Stimulated activated CD4-positive, alpha-beta T cell treated with anti-CD3 and anti-CD28 coated beads, Interleukin-12 subunit alpha, Interleukin-12 subunit beta, amount 100 ng/mL, for 24 hours (primary cell): ENCODE measurements at regions not wholly inside any gene's neighbourhood (a gene's known extent, or its start where the extent isn't known, plus 50 kb on each side); places are given as distances from the start of the nearest gene placed in this dataset.
"Not testable (repeated sequence)": the region's sequence is repeated elsewhere in the genome, so short reads cannot be mapped to it uniquely, and the experiment has no call there.

ENCODE experiments used
- DNase-seq, 2 experiments: peaks; one replicate each; pipeline ENCODE4 v3.0.0-alpha.2; 2020; ENCODE audit warnings: low read depth in 2 of 2

DNA sequence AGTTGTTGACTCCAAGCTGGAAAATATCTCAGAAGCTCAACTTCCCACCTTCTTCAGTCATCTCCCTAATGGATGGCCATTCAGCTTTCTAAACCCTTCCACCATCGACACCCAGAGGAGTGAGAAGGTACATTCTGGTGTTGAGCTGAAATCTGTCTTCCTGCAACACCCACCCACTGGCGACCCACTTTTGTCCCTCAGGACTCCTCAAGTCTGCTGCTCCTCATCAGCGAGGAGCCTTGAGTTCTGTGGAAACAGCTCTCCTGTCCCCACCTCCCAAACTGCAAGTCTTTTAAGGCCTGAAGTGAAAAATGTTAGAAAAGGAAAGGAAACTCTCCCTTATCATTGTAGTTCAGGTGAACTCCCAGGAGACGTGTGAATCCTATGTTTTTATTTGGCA lies 111.5 kb upstream of the HAND1 start:
- DNase-seq = no peak

DNA sequence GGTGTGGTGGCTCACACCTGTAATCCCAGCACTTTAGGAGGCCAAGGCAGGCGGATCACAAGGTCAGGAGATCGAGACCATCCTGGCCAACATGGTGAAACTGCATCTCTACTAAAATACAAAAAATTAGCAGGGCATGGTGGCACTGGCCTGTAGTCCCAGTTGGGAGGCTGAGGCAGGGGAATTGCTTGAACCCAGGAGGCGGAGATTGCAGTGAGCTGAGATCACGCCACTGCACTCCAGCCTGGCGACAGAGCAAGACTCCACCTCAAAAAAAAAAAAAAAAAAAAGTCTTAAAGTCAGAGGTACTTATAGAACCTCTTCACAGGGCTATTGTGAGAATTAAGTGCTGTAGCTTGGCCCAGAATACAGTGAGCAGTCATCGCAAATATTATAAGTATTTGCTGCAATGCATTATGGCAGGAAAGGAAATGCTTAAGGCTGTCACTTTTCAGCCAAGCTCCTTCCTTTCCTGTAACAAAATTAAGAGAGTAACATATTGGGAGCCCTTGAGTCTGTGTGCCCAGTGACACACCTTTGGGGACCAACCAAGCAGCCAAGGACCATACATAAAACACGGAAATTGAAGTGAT lies 110.9 kb upstream of the HAND1 start:
- not testable (repeated sequence) for DNase-seq

DNA sequence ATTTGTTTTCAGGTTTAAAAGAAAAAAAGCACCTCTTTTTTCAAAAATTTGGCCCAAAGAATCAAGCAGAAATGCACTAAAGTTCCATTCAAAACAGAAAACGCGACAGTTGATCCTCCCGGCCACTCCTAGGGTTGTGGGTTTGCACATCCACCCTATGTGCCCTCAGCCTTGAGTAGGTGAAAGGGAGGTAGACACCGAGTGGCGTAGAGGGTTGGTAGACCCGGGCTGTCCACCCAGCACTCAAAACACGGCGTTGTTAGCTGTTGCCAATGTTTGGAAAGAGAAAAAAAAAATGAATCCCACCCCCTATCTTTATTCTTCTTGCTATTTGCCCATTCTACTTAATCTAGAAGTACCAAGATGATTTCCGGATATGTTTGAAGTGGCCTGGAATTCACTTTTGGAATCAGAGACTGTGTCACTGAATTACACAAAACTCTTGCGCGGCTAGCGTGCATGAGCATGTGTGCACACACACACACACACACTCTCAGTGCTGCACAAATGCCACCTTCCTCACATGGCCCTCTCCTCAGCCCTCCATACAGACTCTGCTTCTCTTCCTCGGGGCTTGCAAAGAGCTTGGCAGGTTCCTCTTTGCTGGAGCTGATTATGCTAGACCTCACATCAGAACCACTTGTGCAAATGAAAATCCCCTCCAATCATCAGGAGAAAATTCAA lies 110.2 kb upstream of the HAND1 start:
- no peak for DNase-seq

DNA sequence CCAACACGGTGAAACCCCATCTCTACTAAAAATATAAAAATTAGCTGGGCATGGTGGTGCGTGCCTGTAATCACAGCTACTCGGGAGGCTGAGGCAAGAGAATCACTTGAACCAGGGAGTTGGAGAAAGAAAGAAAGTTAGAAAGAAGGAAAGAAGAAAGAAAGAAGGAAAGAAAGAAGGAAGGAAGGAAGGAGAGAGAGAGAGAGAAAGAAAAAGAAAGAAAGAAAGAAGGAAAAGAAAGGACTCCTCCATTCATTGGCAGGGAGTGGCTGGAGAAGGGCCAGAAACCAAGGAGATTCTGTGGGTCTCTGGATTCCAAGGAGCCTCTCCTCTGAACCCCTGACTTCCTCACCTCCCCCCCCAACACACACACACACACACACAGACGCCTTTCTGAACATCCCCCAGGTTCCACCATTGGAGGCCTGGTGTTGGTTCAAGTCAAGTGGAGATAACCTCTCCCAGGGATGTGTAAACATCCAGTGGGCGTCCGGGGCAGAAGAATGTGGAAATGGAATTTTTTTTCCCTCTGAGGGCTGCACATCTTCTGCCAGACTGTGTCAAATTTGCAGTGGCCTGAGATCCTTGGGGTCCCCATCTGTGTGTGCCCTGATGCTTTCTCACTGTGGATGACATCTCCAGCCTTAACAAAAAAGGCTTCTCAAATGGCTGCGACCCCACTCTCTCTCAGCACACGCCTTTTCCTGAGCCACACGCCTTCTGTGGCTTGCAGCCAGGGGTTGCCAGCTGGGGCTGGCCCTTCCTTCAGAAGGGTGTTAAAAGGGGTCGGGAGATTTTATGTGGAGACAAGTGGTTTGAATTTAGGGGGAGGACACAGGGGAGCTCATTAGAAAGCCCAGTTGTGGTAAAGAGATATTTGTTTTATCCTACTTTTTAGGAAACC lies 109.3 kb upstream of the HAND1 start:
- DNase-seq = no peak

DNA sequence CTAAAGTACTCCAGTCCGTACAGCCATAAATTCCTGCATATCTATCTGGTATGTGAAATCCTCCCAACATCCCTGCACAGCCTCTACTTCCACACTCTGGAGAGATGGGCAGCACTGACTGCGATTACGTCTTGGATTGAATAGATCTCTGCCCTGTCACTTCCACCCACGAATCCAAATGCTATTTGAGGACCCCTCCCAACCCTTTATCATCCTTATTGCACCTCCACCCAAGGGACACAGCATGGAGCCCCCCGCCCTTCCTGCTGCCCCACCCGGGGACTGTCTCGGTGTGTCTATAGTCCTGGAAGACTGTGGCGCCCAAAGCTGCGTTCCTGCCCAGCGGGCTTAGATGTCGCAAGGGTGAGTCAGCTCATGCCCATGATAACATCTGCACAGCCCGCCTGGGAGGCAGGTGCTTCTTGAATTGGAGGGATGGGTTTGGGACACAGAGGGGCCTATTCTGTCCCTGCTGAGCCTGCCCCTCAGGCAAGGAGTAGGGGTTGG lies 105.7 kb upstream of the HAND1 start:
- DNase-seq = no peak

DNA sequence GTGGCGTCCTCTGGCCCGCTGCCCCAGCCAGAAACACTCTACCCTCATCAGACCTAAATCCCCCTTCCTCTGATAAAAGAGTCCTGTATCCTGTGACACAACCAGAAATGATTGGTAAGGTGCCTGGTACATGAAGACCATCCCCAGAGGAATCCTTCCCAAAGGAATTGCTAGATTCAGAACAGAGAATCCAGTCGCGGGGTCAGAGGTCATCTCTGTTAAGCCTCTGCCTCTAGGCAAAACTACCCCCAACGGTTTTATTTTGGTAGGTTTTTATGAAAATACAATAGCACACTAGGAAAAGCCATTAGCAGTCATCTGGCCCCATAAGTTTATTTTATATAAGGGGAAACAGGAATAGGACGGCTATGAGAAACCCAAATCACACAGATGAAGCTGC lies 102.4 kb upstream of the HAND1 start:
- DNase-seq = no peak

DNA sequence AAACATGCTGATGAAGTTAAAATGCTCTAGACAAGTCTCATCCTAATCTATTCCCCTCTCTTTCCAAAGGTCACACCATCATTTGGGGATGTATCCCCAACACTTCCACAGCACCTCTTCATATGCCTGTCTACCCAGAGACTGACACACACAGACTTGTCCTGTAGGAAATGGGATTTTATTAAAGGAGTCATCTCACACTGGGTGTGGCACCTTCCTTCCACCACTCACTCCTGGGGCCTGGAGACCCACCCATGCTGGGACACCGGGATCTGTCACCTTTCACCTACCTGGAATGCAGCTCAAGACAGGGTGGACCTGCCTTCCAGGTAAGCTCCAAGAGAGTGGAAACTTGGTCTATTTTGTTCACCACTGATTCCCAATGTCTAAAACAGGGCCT lies 99.4 kb upstream of the HAND1 start:
- DNase-seq = no peak

DNA sequence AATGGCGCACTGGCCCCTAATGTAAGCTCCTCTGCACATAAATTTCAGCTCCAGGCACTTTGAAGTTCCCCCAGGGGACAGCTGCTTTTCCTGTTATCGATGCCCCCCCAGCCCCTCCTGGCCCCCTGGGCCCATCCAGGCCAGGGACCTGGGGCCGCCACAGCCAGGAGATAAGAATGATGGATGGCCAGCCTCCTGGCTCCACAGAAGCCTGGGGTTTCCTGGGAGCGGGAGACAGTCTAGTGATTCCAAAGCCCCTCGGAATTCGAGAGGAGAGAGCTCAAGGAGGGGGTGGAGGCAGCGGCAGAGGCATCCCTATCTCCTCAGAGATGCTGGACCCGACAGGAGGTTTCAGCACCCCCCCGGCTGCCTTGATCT lies 98.4 kb upstream of the HAND1 start:
- DNase-seq = no peak

DNA sequence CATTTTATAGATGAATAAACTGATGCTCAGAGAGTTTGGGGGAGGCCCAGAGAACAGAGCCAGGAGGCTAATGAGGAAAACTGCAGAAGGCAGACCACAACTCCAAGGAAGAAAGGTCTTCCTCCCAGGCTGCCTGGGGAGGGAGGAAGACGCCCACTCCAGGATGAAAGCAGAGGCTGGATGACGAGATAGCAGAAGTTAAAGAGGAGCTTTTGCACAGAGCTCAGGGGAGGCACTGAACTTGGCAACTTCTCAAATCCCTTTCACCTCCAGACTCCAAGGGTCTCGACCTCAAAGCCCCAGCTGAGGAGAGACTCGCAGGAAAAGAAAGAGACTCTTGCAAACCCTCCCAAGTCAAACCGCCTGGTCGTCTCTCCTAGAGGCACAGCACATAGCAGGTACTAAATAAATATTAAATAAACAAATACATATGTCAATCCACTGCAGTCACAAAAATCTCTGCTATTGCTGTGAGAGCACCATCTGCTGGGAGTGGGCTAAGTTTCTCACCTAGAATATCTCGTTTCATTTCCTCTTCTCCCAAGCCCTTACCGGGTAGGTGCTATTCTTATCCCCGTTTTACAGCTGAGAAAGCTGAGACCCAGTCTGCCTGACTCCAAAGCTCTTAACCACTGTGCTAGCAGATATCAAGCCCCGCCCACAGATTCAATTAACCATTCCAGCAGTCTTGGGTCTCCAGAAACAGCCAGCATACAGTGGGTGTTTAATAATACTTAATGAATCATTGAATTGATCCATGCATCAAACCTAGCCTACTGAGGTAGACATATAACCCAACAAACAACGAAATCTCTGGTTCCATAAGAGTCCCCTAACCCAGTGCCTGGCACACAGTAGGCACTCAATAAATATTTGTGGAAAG lies 97.8 kb upstream of the HAND1 start:
- DNase-seq = no peak

DNA sequence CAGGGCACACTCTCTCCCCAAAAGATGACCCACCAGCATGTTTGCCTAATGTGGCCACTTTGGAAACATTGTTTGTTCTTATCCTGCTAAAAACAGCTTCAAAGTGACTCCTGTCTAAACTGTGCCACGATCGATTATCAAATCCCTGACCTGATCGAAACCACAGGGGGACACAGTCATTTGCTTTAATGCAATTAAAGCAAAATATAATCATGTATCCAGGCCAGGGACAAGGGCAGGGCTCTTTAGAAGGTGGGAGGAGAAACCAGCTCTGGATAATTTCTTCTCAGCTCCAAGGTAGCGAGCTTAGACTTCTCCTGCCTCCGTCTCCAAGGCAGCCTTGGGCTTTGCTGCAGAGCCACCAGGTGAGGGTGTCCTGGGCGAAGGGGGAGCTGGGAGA lies 95.0 kb upstream of the HAND1 start:
- no peak for DNase-seq

DNA sequence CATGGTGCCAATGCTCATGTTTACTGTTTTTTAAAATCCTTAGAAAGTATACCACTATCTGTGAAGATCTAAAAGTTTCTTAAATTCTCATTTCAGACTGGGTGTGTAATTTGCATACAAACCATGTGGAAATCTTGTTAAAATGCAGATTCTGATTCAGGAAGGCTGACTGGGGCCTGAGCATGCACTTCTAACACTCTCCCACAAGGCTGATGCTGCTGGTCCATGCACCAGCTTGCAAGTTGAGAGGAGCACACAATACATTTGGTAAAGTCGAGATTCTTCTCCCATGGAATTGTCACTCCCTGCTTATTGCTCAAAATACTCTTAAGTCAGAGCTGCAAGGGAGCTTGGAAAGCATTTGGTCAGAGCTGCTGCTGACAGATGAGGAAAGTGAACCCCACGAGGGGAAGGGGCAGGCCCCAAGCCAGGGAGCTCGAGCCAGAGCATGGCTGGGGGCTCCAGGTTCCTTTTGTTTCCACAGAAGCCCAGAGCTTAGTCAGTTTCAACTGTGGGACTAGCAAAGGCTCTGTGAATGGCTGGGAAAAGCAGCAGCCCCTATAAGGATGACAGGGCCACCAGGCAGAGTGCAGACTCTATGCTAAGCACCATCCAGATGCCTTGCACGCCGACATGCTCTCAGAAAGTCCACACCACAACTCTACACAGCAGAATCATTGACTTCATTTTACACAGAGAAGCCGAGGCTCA lies 93.5 kb upstream of the HAND1 start:
- no peak for DNase-seq

DNA sequence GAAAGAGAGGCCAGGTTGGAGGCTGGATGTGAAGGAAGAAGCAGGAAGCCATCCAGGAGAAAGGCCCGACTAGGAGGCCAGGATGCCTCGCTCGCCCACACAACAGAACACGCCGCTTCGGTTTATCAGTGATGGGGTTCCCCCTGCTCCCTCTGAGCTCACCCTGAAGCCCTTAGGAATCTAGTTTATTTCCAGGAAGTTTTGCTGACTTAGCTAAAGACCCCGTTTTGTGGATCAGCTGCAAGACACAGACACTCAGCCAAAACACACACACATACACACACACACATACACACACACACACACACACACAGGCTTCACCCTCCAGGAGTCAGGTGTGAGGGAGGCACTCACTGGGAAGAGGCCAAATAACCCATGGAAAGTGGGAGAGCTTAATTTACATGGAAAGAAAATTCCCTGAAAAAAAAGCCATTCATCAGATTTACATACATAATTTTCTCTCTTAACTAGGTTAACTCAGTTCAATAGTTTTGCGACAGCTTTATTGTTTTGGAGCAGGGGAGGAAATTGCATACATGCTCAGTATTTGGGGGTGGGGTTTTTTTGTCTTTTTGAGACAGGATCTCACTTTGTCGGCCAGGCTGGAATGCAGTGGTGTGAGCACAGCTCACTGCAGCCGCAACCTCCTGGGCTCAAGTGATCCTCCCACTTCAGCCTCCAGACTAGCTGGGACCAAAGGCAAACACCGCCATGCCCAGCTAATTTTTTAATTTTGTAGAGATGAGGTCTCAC lies 92.7 kb upstream of the HAND1 start:
- no peak for DNase-seq

DNA sequence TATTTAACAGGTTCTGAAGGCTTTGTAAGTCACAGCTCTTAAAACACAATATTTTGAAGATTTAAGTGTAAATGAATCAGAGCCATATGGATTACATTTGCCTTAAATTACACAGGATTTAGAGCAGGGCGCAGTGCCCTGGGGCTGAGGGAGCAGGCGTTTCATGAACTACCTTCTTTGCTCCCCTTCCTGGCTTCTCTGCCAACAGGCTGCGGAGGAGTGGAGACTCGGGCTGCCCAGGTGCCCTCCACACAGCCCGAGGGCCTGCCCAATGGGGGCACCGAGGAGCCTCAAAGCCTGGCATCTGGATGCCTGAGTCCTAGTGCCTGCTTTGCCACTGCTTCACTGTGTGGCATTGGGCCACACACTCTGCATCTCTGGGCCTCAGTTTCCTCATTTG lies 90.6 kb upstream of the HAND1 start:
- DNase-seq = no peak

DNA sequence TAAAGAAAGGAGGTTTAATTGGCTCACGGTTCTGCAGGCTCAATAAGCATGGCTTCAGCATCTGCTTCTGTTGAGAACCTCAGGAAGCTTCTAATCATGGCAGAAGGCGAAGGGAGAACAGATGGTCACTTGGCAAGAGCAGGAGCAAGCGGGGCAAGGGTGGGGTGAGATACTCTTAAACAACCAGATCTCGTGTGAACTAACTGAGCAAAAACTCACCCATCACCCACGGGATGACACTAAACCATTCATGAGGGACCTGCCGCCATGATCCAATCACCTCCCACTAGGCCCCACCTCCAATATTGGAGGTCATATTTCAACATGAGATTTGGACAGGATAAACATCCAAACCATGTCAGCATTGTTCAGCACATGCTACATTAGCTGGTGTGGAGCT lies 89.1 kb upstream of the HAND1 start:
- DNase-seq = no peak

DNA sequence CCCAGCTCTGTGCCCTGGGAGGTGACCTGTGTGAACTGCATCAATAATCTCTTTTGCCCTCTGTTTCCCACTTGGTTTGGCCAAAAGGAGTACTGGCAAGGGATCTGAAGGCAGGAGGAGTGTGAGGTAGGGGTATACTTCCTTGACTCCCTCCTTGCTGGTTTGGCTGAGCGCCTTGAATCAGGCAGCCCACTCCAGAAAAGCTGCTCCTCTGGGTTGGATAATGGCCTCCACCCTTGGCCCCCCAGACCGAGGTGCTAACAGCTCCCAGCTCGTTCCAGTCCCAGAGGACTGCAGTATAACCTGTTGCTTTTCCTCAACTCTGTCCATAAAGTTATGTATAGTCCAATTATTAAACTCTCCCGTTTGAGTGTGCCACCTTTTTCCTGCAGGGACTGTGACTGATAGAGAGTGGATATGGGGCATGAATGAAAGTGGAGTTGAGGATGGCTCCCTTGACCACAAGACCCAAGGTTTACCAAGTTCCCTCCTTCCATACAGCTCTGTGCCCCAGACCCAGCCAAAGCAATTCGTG lies 88.2 kb upstream of the HAND1 start:
- no peak for DNase-seq

DNA sequence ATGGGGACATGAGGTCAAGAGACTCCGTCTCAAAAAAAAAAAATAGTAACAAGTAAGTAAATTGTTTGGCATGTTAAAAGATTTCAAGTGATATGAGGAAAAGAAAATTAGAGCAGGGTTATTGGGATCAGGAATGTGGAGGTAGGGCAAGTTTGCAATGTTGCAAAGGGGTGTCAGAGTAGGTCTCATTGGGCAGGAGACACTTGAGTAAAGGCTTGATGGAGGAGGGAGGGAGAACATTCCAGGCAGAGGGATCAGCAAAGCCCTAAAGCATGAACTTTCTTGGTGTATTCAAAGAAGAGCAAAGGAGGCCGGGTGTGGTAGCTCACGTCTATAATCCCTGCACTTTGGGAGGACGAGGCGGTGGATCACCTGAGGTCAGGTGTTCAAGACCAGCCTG lies 87.1 kb upstream of the HAND1 start:
- DNase-seq = no peak

DNA sequence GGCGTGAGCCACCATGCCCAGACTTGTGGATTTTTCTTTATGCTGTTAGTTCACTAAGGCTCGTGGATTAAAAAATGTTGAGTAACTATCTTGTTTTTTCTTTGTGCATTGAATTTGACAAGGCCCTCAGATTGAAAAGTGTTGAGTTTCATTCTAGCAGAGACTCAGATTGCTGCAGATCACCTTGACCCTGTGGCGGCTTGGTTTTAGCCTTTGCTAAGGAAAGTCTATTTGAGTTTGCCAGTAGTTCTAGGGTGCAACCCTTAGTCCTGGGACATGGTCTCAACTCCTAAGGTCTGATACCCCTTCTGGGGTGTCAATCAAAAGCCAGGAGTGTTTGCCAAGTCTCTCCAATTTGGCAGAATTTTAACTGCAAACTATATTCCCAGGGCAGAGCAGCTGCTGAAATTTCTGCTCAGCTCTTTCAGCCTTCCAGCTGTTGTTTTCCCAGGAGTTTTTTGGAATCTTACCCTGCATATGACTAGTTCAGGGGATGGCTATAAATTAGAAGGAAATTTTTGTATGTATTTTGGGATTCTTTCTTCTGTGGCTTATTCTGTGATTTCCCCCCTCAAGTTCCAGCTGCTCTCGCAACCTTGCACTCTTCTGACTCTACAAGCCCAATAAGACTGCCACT lies 84.3 kb upstream of the HAND1 start:
- no peak for DNase-seq

DNA sequence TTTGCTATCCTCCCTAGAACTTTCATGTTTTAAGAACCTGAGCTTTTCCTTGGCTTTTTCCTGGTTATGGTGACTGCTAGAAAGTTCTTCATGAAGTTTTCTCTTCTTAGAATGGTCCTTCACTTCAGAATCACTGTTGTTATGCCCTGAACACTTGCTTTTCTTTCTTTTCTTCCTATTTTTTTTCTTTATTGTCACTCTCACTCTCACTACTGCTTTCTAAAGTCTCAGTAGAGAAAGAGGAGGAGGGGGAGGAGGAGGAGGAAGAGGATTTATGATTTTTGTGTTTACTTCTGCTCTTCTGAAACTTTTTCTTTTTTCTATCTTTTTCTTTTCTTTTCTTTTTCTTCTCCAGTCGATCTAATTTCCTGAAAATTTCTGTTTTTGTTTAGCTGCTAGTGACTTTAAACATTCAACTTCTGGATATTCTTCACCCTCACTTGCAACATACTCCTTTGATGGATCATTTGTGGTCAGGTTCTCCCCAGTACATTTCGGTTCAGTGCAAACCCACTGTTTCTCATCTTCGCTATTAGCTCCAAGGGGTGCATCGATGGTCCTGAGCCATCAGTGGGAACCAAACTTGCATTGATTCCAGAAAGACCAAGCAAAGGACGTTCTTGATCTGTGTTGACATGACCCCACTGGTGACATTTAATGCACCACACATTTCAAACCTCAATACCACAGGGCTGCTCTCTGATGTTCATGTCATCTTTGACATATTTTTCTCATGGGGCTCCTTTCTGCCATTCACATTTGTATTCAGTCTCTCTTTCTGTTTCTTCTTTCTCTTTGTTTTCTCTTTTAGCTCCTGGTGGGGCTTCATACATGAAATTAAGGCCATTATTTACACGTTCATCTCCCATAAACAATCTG lies 81.6 kb upstream of the HAND1 start:
- no peak for DNase-seq

DNA sequence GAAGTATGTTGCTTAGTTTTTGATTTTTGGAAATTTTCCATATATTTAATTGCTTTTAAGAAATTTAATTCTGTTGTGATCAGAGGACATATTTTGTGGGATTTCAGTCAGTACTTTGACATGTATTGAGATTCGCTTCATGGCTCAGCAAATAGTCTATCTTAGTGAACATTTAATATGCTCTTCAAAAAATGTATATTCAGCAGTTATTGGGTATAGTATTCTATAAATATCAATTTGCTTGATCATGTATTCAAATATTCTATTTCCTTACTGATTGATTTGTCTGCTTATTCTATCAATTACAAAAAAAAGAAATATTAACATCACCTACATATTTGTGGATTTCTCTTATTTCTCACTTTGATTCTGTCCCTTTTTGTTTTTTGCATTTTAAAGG lies 79.5 kb upstream of the HAND1 start:
- no peak for DNase-seq
